ENCODE measurements at regions not wholly inside any gene's neighbourhood (a gene's known extent, or its start where the extent isn't known, plus 50 kb on each side); places are given as distances from the start of the nearest gene placed in this dataset.
A peak's percentile ranks its signal among the peaks of the same experiment; 100 is the strongest.

GRCh38 chr9:18360005-18360404, 113.9 kb upstream of the ADAMTSL1 start:
- no peaks in the 10 kb centered on the region for H3K9me3 ChIP-seq (ENCODE audit: control insufficient read depth, insufficient read depth, low read depth, low read length)
- no peak overlapping the region for H3K4me3 ChIP-seq (replicated peaks in 1 of 4; ENCODE audit: control extremely low read depth in 1 of 4, insufficient read depth in 1 of 4, low read depth in 3 of 4, low read length in 4 of 4)
- no peaks in the 10 kb centered on the region for H3K36me3 ChIP-seq (ENCODE audit: control insufficient read depth, insufficient read depth, low read length)
- no peaks in the 10 kb centered on the region for H4K20me1 ChIP-seq (ENCODE audit: control insufficient read depth, extremely low read depth, insufficient read depth, low read length)
- DNase-seq (ENCODE audit: low read depth in 2 of 2) = no peak
- H3K4me2 ChIP-seq (ENCODE audit: extremely low read depth, insufficient read depth, low read length) = peak overlapping the region; percentile 37
- H2AFZ ChIP-seq (ENCODE audit: low read length) = peak overlapping the region; percentile 50
- H3K9ac ChIP-seq (ENCODE audit: insufficient read depth, low read length) = no peak overlapping the region
- H3K4me1 ChIP-seq (ENCODE audit: control insufficient read depth, extremely low read depth, insufficient read depth, low read length) = peaks cover 8% of the 10 kb centered on the region
- no peaks in the 10 kb centered on the region for H3K27me3 ChIP-seq (ENCODE audit: control insufficient read depth, insufficient read depth, low read length)
- H3K79me2 ChIP-seq (ENCODE audit: control insufficient read depth, insufficient read depth, low read length) = no peaks in the 10 kb centered on the region
- no peak for TF ChIP-seq EZH2 (IDR thresholded peaks at IDR 0.05; ENCODE audit: low read length, missing control alignments)
- TF ChIP-seq CTCF (conservative IDR thresholded peaks at IDR 0.05 in 1 of 2, IDR thresholded peaks at IDR 0.05 in 1 of 2; ENCODE audit: low read depth in 1 of 2, low read length in 2 of 2) = no peak
- no peak overlapping the region for H3K27ac ChIP-seq (ENCODE audit: insufficient read depth, low read length)

- H3K9me3 ChIP-seq (ENCODE audit: control insufficient read depth, insufficient read depth, low read depth, low read length) = no peaks in the 10 kb centered on the region
- no peak overlapping the region for H3K27ac ChIP-seq (ENCODE audit: insufficient read depth, low read length)
- H3K4me1 ChIP-seq (ENCODE audit: control insufficient read depth, extremely low read depth, insufficient read depth, low read length) = peaks cover 8% of the 10 kb centered on the region
- H3K79me2 ChIP-seq (ENCODE audit: control insufficient read depth, insufficient read depth, low read length) = no peaks in the 10 kb centered on the region
- no peaks in the 10 kb centered on the region for H3K36me3 ChIP-seq (ENCODE audit: control insufficient read depth, insufficient read depth, low read length)
- H2AFZ ChIP-seq (ENCODE audit: low read length) = no peak overlapping the region
- H3K9ac ChIP-seq (ENCODE audit: insufficient read depth, low read length) = no peak overlapping the region
- TF ChIP-seq EZH2 (IDR thresholded peaks at IDR 0.05; ENCODE audit: low read length, missing control alignments) (no peak), CTCF (conservative IDR thresholded peaks at IDR 0.05 in 1 of 2, IDR thresholded peaks at IDR 0.05 in 1 of 2; ENCODE audit: low read depth in 1 of 2, low read length in 2 of 2) (no peak)
- no peaks in the 10 kb centered on the region for H3K27me3 ChIP-seq (ENCODE audit: control insufficient read depth, insufficient read depth, low read length)
- H3K4me2 ChIP-seq (ENCODE audit: extremely low read depth, insufficient read depth, low read length) = no peak overlapping the region
- no peak for DNase-seq (ENCODE audit: low read depth in 2 of 2)
- no peak overlapping the region for H3K4me3 ChIP-seq (replicated peaks in 1 of 4; ENCODE audit: control extremely low read depth in 1 of 4, insufficient read depth in 1 of 4, low read depth in 3 of 4, low read length in 4 of 4)
- H4K20me1 ChIP-seq (ENCODE audit: control insufficient read depth, extremely low read depth, insufficient read depth, low read length) = no peaks in the 10 kb centered on the region
Observed at GRCh38 chr9:18361646-18362045, 112.3 kb upstream of the ADAMTSL1 start.

GRCh38 chr9:18362166-18362565, 111.8 kb upstream of the ADAMTSL1 start:
- H3K4me1 ChIP-seq (ENCODE audit: control insufficient read depth, extremely low read depth, insufficient read depth, low read length) = peaks cover 8% of the 10 kb centered on the region
- no peaks in the 10 kb centered on the region for H3K79me2 ChIP-seq (ENCODE audit: control insufficient read depth, insufficient read depth, low read length)
- H3K27ac ChIP-seq (ENCODE audit: insufficient read depth, low read length) = no peak overlapping the region
- H3K4me3 ChIP-seq (replicated peaks in 1 of 4; ENCODE audit: control extremely low read depth in 1 of 4, insufficient read depth in 1 of 4, low read depth in 3 of 4, low read length in 4 of 4) = no peak overlapping the region
- TF ChIP-seq CTCF (conservative IDR thresholded peaks at IDR 0.05 in 1 of 2, IDR thresholded peaks at IDR 0.05 in 1 of 2; ENCODE audit: low read depth in 1 of 2, low read length in 2 of 2) = no peak
- no peak for TF ChIP-seq EZH2 (IDR thresholded peaks at IDR 0.05; ENCODE audit: low read length, missing control alignments)
- H3K4me2 ChIP-seq (ENCODE audit: extremely low read depth, insufficient read depth, low read length) = no peak overlapping the region
- H3K9ac ChIP-seq (ENCODE audit: insufficient read depth, low read length) = no peak overlapping the region
- no peaks in the 10 kb centered on the region for H3K36me3 ChIP-seq (ENCODE audit: control insufficient read depth, insufficient read depth, low read length)
- no peak overlapping the region for H2AFZ ChIP-seq (ENCODE audit: low read length)
- no peak for DNase-seq (ENCODE audit: low read depth in 2 of 2)
- no peaks in the 10 kb centered on the region for H3K27me3 ChIP-seq (ENCODE audit: control insufficient read depth, insufficient read depth, low read length)
- H4K20me1 ChIP-seq (ENCODE audit: control insufficient read depth, extremely low read depth, insufficient read depth, low read length) = no peaks in the 10 kb centered on the region
- H3K9me3 ChIP-seq (ENCODE audit: control insufficient read depth, insufficient read depth, low read depth, low read length) = no peaks in the 10 kb centered on the region
